RKO (cell line): ENCODE measurements at regions not wholly inside any gene's neighbourhood (a gene's known extent, or its start where the extent isn't known, plus 50 kb on each side); places are given as distances from the start of the nearest gene placed in this dataset.
"Not testable (repeated sequence)": the region's sequence is repeated elsewhere in the genome, so short reads cannot be mapped to it uniquely, and the experiment has no call there.

Experiments
- DNase-seq: peaks from one replicate; pipeline ENCODE4 v3.0.0-alpha.2; 2016; ENCODE audit warnings: low spot score

- no peak for DNase-seq
Observed at GRCh38 chr3:159232966-159233365, 431.1 kb downstream of the MFSD1 start.

GRCh38 chr3:159233734-159234133 is 431.9 kb downstream of the MFSD1 start:
- no peak for DNase-seq

DNA sequence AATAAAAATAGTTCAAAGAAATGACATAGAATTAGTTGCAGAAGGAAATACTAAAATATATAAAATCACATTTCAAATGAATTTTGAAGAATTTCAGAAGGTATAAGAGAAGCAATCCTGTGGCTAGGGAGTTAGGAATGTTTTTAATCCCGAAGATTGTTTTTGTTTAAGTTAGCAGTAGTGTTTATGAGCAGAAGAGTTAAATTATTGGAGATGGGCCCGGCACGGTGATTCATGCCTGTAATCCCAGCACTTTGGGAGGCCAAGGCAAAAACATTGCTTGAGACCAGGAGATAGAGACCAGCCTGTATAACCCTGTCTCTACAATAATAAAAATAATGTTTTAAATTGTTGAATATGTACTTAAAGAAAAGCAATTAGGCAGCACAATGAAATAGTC is 432.5 kb downstream of the MFSD1 start:
- no peak for DNase-seq

DNA sequence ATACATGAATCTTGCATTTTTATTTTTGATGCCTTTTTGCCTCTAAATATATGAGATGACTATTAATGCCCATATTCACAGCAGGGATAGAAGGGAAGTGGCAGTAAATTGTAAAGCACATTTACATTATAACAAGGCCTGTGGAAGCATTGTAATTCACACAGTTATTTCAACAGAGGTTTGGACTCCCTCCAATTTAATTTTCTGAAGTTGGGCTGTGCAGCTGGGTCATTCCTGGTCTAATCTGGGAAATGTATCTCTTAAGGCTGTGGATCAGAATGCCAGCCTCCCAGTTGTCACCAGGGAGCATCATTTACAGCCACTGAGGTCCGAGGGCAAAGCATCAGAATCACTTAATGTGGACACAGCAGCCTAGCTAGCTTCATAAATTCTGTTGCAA is 434.5 kb downstream of the MFSD1 start:
- DNase-seq = no peak

- no peak for DNase-seq
Observed at GRCh38 chr3:159237226-159237625, 435.4 kb downstream of the MFSD1 start.

DNA sequence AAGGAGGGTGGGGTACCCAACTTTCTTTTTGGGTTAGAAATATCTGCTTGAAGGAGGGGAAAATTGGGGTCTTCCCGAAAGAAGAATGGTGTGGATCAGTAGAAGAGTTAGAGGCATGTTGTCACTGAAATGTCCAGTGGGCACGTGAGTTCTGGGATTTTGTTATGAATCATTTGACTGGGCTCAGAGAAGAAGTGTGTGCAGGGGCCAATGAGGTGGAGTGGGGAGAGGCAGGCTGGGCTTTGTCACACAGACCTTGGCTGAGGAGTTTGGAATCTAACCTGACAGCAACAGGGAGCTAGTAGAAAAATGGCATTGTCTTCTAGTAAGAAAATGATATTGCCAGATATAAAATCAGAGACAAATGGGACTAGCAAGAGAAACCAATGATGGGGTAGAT is 436.8 kb downstream of the MFSD1 start:
- DNase-seq = no peak

GRCh38 chr3:159239059-159239458 is 437.2 kb downstream of the MFSD1 start:
- no peak for DNase-seq

DNA sequence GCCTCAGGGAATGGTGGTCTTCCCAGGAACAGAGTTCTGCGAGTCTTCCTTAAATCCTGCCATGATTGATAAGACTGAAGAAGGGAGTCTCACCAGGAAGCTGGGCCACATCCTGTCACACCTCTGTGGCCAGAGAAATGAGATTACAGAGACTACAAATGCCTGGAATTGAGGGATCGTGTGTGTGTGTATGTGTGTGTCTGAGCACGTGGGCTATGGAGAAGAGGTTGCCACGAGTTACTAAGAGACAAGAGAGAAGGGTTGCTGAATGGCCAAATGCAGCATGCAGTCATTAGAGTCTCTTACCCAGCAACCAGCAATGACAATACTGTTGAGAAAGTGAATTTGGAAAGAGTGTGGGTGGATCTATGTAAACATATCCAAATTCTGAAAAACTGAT is 443.1 kb downstream of the MFSD1 start:
- DNase-seq = no peak

- no peak for DNase-seq
Observed at GRCh38 chr3:159245871-159246270, 444.0 kb downstream of the MFSD1 start.

GRCh38 chr3:159246385-159246784 is 444.5 kb downstream of the MFSD1 start:
- DNase-seq = no peak

DNA sequence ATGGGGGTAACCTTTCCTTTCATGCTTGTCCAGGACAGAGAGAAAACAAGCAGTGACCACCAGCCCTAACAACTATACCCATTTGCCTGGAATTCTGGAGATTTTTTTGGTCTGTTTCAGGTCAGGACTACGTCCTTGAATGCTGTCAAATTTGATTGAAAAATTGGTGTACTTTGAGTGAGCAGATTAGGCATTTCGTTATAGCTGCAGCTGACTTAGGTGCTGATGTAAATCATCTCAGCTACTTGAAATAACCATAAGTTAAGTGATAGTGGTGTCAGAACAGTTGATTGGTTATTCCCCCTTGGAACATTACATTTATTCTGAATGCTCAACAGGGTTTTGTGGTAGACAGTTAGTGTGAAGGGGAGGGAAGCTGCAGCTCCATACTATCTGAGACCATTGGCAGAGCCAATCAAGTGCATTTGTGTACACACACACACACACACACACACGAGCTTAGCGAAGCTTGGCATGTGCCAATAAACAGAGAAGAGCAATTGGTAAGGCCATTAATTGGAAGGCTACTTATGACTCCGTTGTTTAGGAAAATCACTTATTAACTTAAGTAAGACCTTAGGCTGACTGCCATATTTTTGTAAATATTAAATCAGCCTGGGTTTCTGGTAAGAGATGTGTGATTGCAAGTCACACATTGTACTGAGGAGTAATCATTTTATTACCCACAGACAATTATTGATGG is 447.8 kb downstream of the MFSD1 start:
- DNase-seq = no peak

DNA sequence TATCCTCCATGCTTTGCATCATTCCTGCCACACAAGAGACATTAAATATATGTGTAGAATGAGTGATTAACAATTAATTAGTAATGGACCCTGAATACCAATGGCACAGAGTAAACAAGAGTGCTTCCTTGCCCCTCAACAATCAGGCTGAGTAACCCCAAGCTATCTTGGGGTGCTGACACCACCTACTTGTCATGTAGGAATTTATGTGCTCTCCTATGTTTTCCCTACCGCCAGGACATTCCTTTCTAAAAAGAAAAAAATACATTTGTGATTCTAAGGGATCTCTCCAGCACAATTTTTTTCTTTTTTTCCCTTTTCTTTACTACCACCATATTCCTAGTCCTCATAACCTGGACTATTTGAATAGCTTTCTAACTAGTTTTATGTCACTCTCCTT is 449.1 kb downstream of the MFSD1 start:
- DNase-seq = no peak

DNA sequence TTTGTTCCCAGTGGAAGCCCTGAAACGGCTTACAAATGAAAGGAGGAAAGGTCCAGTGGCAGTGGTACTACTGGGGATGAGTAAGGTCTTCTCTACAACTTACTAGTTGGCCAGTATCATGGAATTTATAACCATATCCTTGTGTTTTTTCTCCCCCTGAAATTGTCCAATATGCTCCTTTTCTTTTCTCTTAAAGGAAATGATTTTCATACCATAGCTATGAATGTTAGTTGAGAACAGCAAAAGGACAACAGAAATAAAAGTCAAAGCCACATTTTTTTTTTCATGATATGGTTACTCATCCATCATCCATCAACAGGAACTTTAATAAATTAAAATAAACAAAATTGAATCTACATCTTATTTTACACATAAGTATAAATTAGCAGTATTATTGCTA is 450.4 kb downstream of the MFSD1 start:
- DNase-seq = no peak

- DNase-seq = peak; percentile 56
Observed at GRCh38 chr3:159252772-159253384, 451.0 kb downstream of the MFSD1 start.

- DNase-seq = peak; percentile 22
Observed at GRCh38 chr3:159253860-159254259, 452.0 kb downstream of the MFSD1 start.

- DNase-seq = no peak
Observed at GRCh38 chr3:159257954-159258353, 456.1 kb downstream of the MFSD1 start.

DNA sequence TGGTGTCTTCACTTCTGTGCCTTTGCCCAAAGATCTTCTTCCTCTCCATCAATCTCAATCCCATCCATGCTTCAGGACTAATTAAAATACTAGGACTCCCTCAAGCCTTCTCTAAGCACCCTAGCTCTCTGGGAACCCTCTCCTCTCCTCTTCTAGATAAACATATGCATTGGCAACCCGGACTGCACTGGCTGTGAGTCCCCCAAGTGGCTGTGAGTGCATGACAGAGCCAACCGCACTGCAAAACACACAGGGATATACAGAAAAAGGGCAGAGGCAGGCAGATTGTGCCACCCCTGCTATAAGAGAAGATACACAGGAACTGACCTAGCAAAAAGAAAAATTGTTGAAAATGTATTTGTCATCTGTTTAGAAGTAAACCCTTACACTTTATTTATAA is 457.1 kb downstream of the MFSD1 start:
- DNase-seq = no peak

- DNase-seq = peak; percentile 78
Observed at GRCh38 chr3:159260049-159260662, 458.3 kb downstream of the MFSD1 start.

GRCh38 chr3:159261333-159261732 is 459.5 kb downstream of the MFSD1 start:
- not testable (repeated sequence) for DNase-seq

DNA sequence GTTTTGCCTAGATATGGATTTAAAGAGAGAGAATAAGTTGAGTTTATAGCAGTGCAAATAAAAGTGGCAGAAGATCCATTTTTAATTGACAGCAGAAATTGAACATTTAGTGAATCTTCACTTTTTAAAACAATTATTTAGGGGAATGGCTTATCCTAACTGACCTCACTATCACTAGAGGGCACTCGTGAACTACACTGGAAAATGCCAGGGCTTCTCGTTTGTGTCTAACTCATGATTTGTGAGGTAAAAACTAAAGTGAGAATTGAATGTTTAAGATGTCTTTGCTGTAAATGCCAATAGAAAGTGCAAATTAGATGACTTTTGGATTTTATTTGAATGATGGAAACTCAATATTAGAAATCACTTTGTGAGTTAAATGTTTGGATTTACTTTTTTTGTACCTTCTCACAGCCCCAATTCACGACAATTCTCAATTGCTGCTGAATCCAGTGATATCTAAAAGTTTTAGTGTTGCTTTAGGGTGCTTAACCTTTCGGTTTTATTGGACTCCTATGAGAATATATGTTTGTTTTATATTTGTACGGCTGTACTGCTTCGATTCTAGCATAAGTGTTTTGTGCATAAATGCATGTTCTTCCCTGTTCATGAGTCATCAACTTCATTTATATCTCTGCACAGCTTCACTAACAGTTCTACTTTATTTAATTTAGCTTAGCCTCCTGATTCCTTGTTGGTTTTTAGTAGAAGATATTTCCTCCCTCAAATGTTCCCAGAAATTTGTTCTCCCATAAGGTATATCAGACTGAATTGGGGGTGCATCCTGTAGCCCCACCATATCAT is 462.1 kb downstream of the MFSD1 start:
- DNase-seq = peak; percentile 65

- no peak for DNase-seq
Observed at GRCh38 chr3:159265705-159266104, 463.9 kb downstream of the MFSD1 start.

DNA sequence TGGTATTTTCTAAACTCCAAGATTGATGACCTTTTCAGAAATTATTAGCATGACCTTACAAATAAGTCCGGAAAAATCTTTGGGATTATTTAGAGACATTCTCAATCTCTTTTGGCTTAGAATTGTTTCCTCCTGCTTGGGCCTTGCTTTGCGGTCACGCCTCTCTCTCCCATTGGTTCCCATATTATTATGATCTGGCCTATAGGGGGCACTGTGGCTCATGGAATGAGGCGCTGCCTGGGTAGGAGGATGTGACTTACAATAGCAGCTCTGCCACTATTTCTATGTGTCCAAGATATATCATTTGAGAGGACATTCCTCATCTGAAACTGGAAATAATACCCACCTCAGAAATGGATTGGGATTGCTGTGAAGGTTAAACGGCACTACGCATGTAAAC is 464.9 kb downstream of the MFSD1 start:
- peak; percentile 14 for DNase-seq
